ENCODE measurements at regions not wholly inside any gene's neighbourhood (a gene's known extent, or its start where the extent isn't known, plus 50 kb on each side); places are given as distances from the start of the nearest gene placed in this dataset.

- peaks cover 3% of the 10 kb centered on the region for H3K9me3 Mint-ChIP-seq (ENCODE audit: low read depth, unreplicated experiment)
- CTCF ChIA-PET, result no interaction called here
- no peaks in the 10 kb centered on the region for H3K36me3 Mint-ChIP-seq (ENCODE audit: insufficient read depth, unreplicated experiment)
Measured at GRCh38 chrX:38965888-38966287, 164.6 kb downstream of the MID1IP1 start.

GRCh38 chrX:38968344-38969216 is 167.3 kb downstream of the MID1IP1 start:
- TF ChIP-seq CTCF (IDR thresholded peaks at IDR 0.05; ENCODE audit: unreplicated experiment), result no peak
- CTCF ChIA-PET, result interaction anchor here (1.9 kb wide), 1 partner anchor 13 kb away, joined by 5 read pairs; no protein-coding TSS in a partner anchor
- peaks cover 3% of the 10 kb centered on the region for H3K9me3 Mint-ChIP-seq (ENCODE audit: low read depth, unreplicated experiment)
- H3K36me3 Mint-ChIP-seq (ENCODE audit: insufficient read depth, unreplicated experiment), result no peaks in the 10 kb centered on the region
- no peak overlapping the region for H3K27ac Mint-ChIP-seq (ENCODE audit: unreplicated experiment)
- intact Hi-C loops (cut with micrococcal nuclease; ENCODE audit: unreplicated experiment), result no loop called here
- no peak for DNase-seq
- no TSS peak for BruUV-seq (replicated peaks)
- H3K27me3 Mint-ChIP-seq (ENCODE audit: unreplicated experiment), result no peaks in the 10 kb centered on the region
- no peak overlapping the region for H3K4me3 Mint-ChIP-seq (ENCODE audit: low read depth, unreplicated experiment)
- H3K4me1 Mint-ChIP-seq (ENCODE audit: low read depth, unreplicated experiment), result no peaks in the 10 kb centered on the region

More at GRCh38 chrX:38965888-38966287, 164.6 kb downstream of the MID1IP1 start:
- intact Hi-C loops (cut with micrococcal nuclease; ENCODE audit: unreplicated experiment), result no loop called here
- Mint-ChIP-seq H3K4me3 (ENCODE audit: low read depth, unreplicated experiment) (no peak overlapping the region), H3K27ac (ENCODE audit: unreplicated experiment) (no peak overlapping the region), H3K27me3 (ENCODE audit: unreplicated experiment) (no peaks in the 10 kb centered on the region), H3K4me1 (ENCODE audit: low read depth, unreplicated experiment) (no peaks in the 10 kb centered on the region)
- no TSS peak for BruUV-seq (replicated peaks)
- TF ChIP-seq CTCF (IDR thresholded peaks at IDR 0.05; ENCODE audit: unreplicated experiment), result no peak
- no peak for DNase-seq

- no peak for TF ChIP-seq CTCF (IDR thresholded peaks at IDR 0.05; ENCODE audit: unreplicated experiment)
- no peak for DNase-seq
- intact Hi-C loops (cut with micrococcal nuclease; ENCODE audit: unreplicated experiment), result no loop called here
- H3K4me1 Mint-ChIP-seq (ENCODE audit: low read depth, unreplicated experiment), result no peaks in the 10 kb centered on the region
- H3K9me3 Mint-ChIP-seq (ENCODE audit: low read depth, unreplicated experiment), result no peaks in the 10 kb centered on the region
- H3K36me3 Mint-ChIP-seq (ENCODE audit: insufficient read depth, unreplicated experiment), result no peaks in the 10 kb centered on the region
- H3K27ac Mint-ChIP-seq (ENCODE audit: unreplicated experiment), result no peak overlapping the region
- H3K4me3 Mint-ChIP-seq (ENCODE audit: low read depth, unreplicated experiment), result no peak overlapping the region
- no peaks in the 10 kb centered on the region for H3K27me3 Mint-ChIP-seq (ENCODE audit: unreplicated experiment)
- CTCF ChIA-PET, result interaction anchor here (1.9 kb wide), 1 partner anchor 12 kb away, joined by 5 read pairs; no protein-coding TSS in a partner anchor
- BruUV-seq (replicated peaks), result no TSS peak
Measured at GRCh38 chrX:38970074-38970473, 168.8 kb downstream of the MID1IP1 start.

- no peaks in the 10 kb centered on the region for H3K4me1 Mint-ChIP-seq (ENCODE audit: low read depth, unreplicated experiment)
- BruUV-seq (replicated peaks), result no TSS peak
Measured at GRCh38 chrX:38970845-38971244, 169.6 kb downstream of the MID1IP1 start.

More at GRCh38 chrX:38970845-38971244, 169.6 kb downstream of the MID1IP1 start:
- CTCF ChIA-PET, result interaction anchor here (1.9 kb wide), 1 partner anchor 11 kb away, joined by 5 read pairs; no protein-coding TSS in a partner anchor
- Mint-ChIP-seq H3K36me3 (ENCODE audit: insufficient read depth, unreplicated experiment) (no peaks in the 10 kb centered on the region), H3K27ac (ENCODE audit: unreplicated experiment) (no peak overlapping the region), H3K27me3 (ENCODE audit: unreplicated experiment) (no peaks in the 10 kb centered on the region), H3K4me3 (ENCODE audit: low read depth, unreplicated experiment) (no peak overlapping the region), H3K9me3 (ENCODE audit: low read depth, unreplicated experiment) (no peaks in the 10 kb centered on the region)
- TF ChIP-seq CTCF (IDR thresholded peaks at IDR 0.05; ENCODE audit: unreplicated experiment), result no peak
- intact Hi-C loops (cut with micrococcal nuclease; ENCODE audit: unreplicated experiment), result no loop called here
- DNase-seq, result no peak

Measured in Calu3 (cell line).